ENCODE measurements at regions not wholly inside any gene's neighbourhood (a gene's known extent, or its start where the extent isn't known, plus 50 kb on each side); places are given as distances from the start of the nearest gene placed in this dataset.

DNA sequence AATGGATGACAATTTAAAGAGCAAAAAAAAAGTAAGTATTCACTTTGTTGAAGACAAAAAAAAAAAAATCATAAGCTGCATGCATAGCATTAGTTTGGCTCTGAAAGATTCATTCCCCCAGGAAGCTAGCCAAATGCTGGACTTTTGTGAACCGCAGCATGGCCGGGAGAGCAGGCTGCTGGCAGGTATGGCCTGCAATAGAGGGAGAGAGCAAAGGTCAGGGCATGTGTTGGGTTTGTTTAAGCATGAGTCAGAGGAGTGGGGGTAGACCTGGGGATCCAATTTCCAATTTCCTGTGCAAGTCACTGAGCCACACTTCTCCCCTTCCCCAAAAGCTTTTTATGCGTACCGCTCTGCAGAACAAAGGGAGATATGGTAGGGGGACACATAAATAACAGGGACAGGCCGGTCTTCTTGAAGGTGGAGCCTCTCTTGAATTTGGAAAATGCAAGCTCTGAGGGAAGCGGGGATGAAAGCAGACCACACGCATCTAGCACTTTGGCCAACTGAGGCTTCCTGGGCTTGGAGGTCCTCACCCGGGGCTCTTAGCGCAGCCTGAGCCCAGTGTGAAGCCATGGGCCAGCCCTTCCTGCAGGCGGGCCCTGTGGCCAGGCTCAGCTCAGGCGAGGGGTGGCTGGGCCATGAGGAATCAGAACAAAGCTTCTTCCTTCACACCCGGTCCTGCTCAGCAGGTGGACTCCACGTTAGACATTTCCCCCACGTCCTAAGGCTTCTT lies 171.1 kb downstream of the TOMM20 start:
- Mint-ChIP-seq H3K4me1 (ENCODE audit: unreplicated experiment) (peaks cover 64% of the 10 kb centered on the region), H3K4me3 (ENCODE audit: unreplicated experiment) (peak overlapping the region; percentile 59), H3K27me3 (ENCODE audit: unreplicated experiment) (no peaks in the 10 kb centered on the region)

DNA sequence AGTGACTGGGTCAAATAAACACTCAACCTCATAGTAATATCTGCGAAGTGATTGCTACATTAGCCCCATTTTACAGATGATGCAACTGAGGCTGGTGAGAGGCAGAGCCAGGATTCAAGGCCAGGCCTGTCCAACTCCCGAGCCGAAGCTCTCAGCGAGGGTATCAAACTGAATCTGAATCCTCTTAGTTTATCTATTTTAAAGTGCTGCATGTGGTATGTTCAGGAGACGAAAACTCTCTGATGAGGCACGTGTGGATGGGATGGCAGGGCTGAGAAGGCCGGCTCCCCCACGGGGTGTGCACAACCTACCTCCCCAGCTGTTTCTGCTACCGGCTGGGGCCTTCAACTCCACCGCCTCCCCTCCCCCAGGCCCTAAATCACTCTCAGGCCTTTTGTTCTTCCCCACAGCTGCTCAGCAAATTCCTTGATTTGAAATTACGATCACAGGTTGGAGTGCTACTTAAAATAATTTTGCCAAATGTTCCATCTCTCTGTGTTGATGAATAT lies 171.8 kb downstream of the TOMM20 start:
- H3K36me3 Mint-ChIP-seq (ENCODE audit: low read depth, unreplicated experiment) = peaks cover 2% of the 10 kb centered on the region
- TF ChIP-seq, protein P1, sequence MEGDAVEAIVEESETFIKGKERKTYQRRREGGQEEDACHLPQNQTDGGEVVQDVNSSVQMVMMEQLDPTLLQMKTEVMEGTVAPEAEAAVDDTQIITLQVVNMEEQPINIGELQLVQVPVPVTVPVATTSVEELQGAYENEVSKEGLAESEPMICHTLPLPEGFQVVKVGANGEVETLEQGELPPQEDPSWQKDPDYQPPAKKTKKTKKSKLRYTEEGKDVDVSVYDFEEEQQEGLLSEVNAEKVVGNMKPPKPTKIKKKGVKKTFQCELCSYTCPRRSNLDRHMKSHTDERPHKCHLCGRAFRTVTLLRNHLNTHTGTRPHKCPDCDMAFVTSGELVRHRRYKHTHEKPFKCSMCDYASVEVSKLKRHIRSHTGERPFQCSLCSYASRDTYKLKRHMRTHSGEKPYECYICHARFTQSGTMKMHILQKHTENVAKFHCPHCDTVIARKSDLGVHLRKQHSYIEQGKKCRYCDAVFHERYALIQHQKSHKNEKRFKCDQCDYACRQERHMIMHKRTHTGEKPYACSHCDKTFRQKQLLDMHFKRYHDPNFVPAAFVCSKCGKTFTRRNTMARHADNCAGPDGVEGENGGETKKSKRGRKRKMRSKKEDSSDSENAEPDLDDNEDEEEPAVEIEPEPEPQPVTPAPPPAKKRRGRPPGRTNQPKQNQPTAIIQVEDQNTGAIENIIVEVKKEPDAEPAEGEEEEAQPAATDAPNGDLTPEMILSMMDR (IDR thresholded peaks at IDR 0.05; ENCODE audit: unreplicated experiment) = no peak
- peak overlapping the region; percentile 59 for H3K4me3 Mint-ChIP-seq (ENCODE audit: unreplicated experiment)
- no peaks in the 10 kb centered on the region for H3K27me3 Mint-ChIP-seq (ENCODE audit: unreplicated experiment)
- H3K9me3 Mint-ChIP-seq (ENCODE audit: unreplicated experiment) = no peaks in the 10 kb centered on the region
- H3K4me1 Mint-ChIP-seq (ENCODE audit: unreplicated experiment) = peaks cover 58% of the 10 kb centered on the region
- no peak for DNase-seq (ENCODE audit: low spot score)
- peak overlapping the region; percentile 88 for H3K27ac Mint-ChIP-seq (ENCODE audit: unreplicated experiment)

More for the DNA sequence above, 171.1 kb downstream of the TOMM20 start:
- peak overlapping the region; percentile 88 for H3K27ac Mint-ChIP-seq (ENCODE audit: unreplicated experiment)
- H3K9me3 Mint-ChIP-seq (ENCODE audit: unreplicated experiment) = no peaks in the 10 kb centered on the region
- no peak for DNase-seq (ENCODE audit: low spot score)
- H3K36me3 Mint-ChIP-seq (ENCODE audit: low read depth, unreplicated experiment) = peaks cover 2% of the 10 kb centered on the region
- TF ChIP-seq, protein P1 (IDR thresholded peaks at IDR 0.05; ENCODE audit: unreplicated experiment) = no peak

DNA sequence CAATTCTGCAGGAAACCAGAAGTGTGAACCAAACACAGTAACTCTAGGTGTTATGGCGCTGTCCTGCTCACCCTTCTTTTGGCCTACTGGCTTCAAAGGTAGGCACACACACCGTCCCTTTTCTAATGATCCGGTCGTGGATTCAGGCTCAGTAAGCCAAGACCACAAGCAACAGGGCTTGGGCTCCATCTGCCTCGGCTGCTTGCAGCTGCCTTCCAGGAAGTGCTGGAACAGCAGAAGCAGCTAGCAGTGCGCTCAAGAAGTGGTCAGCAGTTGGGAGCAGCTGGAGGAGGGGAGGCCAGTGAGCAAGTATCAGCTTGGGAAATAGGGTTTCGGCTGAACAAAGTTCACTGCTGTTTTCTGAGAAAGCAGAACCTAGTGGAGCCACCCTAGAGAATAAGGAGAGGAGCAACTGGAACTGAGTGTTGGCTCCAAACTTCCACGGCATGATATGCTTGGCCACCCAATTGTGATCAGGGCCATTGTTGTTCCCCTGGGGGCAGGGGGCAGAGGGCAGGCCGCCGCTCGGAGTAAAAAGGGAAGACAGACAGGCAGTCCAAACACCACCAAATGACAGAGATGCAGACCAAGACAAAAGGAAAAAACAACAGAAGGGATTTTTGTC lies 173.4 kb downstream of the TOMM20 start:
- TF ChIP-seq, protein P1 (IDR thresholded peaks at IDR 0.05; ENCODE audit: unreplicated experiment) = no peak
- no peaks in the 10 kb centered on the region for H3K9me3 Mint-ChIP-seq (ENCODE audit: unreplicated experiment)

DNA sequence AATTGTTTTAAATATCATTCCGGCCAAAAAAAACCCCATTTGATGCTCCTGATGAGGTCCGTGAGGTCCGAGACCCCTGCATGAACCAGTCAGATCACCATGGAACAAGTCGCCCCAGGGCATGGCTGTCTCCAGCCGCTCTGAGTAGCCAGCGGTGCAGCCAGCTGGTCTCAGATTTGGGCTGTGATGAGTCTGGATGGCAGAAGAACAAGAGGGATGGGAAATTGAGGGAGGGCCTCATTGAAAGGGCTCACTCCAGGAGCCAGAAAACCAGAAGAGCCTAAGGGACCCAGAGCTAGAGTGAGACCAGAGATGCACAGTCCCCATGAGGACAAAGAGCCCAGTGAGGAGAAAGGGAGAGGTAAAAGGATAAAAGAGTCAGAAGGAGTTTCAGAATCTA lies 174.0 kb downstream of the TOMM20 start:
- no peak for DNase-seq (ENCODE audit: low spot score)
- H3K4me3 Mint-ChIP-seq (ENCODE audit: unreplicated experiment) = no peak overlapping the region
- peaks cover 38% of the 10 kb centered on the region for H3K4me1 Mint-ChIP-seq (ENCODE audit: unreplicated experiment)
- no peaks in the 10 kb centered on the region for H3K9me3 Mint-ChIP-seq (ENCODE audit: unreplicated experiment)
- H3K27ac Mint-ChIP-seq (ENCODE audit: unreplicated experiment) = no peak overlapping the region
- H3K36me3 Mint-ChIP-seq (ENCODE audit: low read depth, unreplicated experiment) = no peaks in the 10 kb centered on the region
- TF ChIP-seq, protein P1 (IDR thresholded peaks at IDR 0.05; ENCODE audit: unreplicated experiment) = no peak
- H3K27me3 Mint-ChIP-seq (ENCODE audit: unreplicated experiment) = no peaks in the 10 kb centered on the region

More for the DNA sequence above, 173.4 kb downstream of the TOMM20 start:
- Mint-ChIP-seq H3K27ac (ENCODE audit: unreplicated experiment) (peak overlapping the region; percentile 58), H3K36me3 (ENCODE audit: low read depth, unreplicated experiment) (no peaks in the 10 kb centered on the region), H3K4me3 (ENCODE audit: unreplicated experiment) (no peak overlapping the region), H3K27me3 (ENCODE audit: unreplicated experiment) (no peaks in the 10 kb centered on the region), H3K4me1 (ENCODE audit: unreplicated experiment) (peaks cover 43% of the 10 kb centered on the region)
- no peak for DNase-seq (ENCODE audit: low spot score)
